Osteoblast (primary cell): ENCODE measurements at regions not wholly inside any gene's neighbourhood (a gene's known extent, or its start where the extent isn't known, plus 50 kb on each side); places are given as distances from the start of the nearest gene placed in this dataset.
A peak's percentile ranks its signal among the peaks of the same experiment; 100 is the strongest.

Experiments
- DNase-seq: peaks from one replicate; pipeline ENCODE4 v3.0.0; 2011; ENCODE audit warnings: low spot score, mixed read lengths; ENCODE audit not compliant: insufficient read length; ENCODE audit errors: missing footprints
- H2AFZ ChIP-seq: 2 replicates; pipeline ENCODE4 v1.6.0; 2011; ENCODE audit warnings: mild to moderate bottlenecking, low read length
- H3K27ac ChIP-seq: 2 replicates; pipeline ENCODE4 v1.5.1; 2011; ENCODE audit warnings: mild to moderate bottlenecking, low read depth, low read length, moderate library complexity
- H3K27me3 ChIP-seq: 2 replicates; pipeline ENCODE4 v1.6.0; 2012; ENCODE audit warnings: mild to moderate bottlenecking, control low read depth, inconsistent platforms, low read length, moderate library complexity; ENCODE audit not compliant: insufficient read depth
- H3K36me3 ChIP-seq: 2 replicates; pipeline ENCODE4 v1.5.1; 2011; ENCODE audit warnings: mild to moderate bottlenecking, low read length, control low read depth, moderate library complexity; ENCODE audit not compliant: insufficient read depth
- H3K4me1 ChIP-seq: 2 replicates; pipeline ENCODE4 v1.5.1; 2011; ENCODE audit warnings: mild to moderate bottlenecking, low read length, control low read depth, moderate library complexity; ENCODE audit not compliant: insufficient read depth
- H3K4me2 ChIP-seq: 2 replicates; pipeline ENCODE4 v1.6.0; 2011; ENCODE audit warnings: mild to moderate bottlenecking, low read length; ENCODE audit not compliant: insufficient read depth
- H3K4me3 ChIP-seq: fragments of 200-600 bp; sonication (generic); 3 replicates; pipeline ENCODE4 v1.5.1; 2012; ENCODE audit warnings: mild to moderate bottlenecking, low read length, inconsistent platforms; ENCODE audit not compliant: insufficient read depth
- H3K79me2 ChIP-seq: 2 replicates; pipeline ENCODE4 v1.6.0; 2012; ENCODE audit warnings: mild to moderate bottlenecking, low read length, control low read depth, inconsistent platforms; ENCODE audit not compliant: insufficient read depth
- H3K9me3 ChIP-seq: 2 replicates; pipeline ENCODE4 v1.5.1; 2011; ENCODE audit warnings: low read depth, low read length, control low read depth
- H4K20me1 ChIP-seq: 2 replicates; pipeline ENCODE4 v1.6.0; 2012; ENCODE audit warnings: mild to moderate bottlenecking, low read length, control low read depth; ENCODE audit not compliant: insufficient read depth
- TF ChIP-seq, protein P1 (sequence below): IDR thresholded peaks from 2 replicates; pipeline ENCODE4 v1.5.1; 2011; ENCODE audit warnings: mild to moderate bottlenecking, low read depth, low read length, moderate library complexity; ENCODE audit errors: extremely low read depth

DNA sequence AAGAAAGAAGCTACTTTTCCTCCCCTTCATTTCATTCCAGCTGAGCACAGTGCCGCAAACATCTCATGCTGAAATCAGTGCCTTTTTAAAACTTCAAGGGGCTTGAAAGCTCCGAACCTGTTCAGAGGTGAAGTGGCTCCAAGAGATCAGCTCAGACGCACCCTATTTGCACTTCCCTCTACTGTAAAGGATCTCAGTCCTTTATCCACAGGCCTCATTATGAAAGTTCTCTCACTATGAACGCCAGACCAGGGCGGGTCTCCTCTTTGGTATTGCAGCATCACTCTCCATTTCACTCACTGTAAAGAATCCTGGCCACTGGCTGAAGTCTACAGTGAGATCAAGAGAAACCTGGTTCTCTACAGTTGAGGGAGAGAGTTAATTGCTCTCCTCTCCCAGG is 232.7 kb upstream of the POU3F2 start:
- H2AFZ ChIP-seq = no peak overlapping the region
- no peak overlapping the region for H3K27ac ChIP-seq
- TF ChIP-seq, protein P1, sequence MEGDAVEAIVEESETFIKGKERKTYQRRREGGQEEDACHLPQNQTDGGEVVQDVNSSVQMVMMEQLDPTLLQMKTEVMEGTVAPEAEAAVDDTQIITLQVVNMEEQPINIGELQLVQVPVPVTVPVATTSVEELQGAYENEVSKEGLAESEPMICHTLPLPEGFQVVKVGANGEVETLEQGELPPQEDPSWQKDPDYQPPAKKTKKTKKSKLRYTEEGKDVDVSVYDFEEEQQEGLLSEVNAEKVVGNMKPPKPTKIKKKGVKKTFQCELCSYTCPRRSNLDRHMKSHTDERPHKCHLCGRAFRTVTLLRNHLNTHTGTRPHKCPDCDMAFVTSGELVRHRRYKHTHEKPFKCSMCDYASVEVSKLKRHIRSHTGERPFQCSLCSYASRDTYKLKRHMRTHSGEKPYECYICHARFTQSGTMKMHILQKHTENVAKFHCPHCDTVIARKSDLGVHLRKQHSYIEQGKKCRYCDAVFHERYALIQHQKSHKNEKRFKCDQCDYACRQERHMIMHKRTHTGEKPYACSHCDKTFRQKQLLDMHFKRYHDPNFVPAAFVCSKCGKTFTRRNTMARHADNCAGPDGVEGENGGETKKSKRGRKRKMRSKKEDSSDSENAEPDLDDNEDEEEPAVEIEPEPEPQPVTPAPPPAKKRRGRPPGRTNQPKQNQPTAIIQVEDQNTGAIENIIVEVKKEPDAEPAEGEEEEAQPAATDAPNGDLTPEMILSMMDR = no peak
- H3K4me3 ChIP-seq = no peak overlapping the region
- no peaks in the 10 kb centered on the region for H3K79me2 ChIP-seq
- no peaks in the 10 kb centered on the region for H3K4me1 ChIP-seq
- H3K36me3 ChIP-seq = no peaks in the 10 kb centered on the region
- no peaks in the 10 kb centered on the region for H4K20me1 ChIP-seq
- H3K27me3 ChIP-seq = no peaks in the 10 kb centered on the region
- no peak for DNase-seq
- no peak overlapping the region for H3K4me2 ChIP-seq
- no peaks in the 10 kb centered on the region for H3K9me3 ChIP-seq

GRCh38 chr6:98605705-98606104 is 228.7 kb upstream of the POU3F2 start:
- Histone ChIP-seq H4K20me1 (no peaks in the 10 kb centered on the region), H3K4me2 (no peak overlapping the region), H3K27ac (no peak overlapping the region), H3K9me3 (no peaks in the 10 kb centered on the region), H2AFZ (no peak overlapping the region), H3K4me3 (no peak overlapping the region), H3K79me2 (no peaks in the 10 kb centered on the region), H3K36me3 (no peaks in the 10 kb centered on the region), H3K27me3 (no peaks in the 10 kb centered on the region), H3K4me1 (no peaks in the 10 kb centered on the region)
- TF ChIP-seq, protein P1 = no peak
- no peak for DNase-seq

DNA sequence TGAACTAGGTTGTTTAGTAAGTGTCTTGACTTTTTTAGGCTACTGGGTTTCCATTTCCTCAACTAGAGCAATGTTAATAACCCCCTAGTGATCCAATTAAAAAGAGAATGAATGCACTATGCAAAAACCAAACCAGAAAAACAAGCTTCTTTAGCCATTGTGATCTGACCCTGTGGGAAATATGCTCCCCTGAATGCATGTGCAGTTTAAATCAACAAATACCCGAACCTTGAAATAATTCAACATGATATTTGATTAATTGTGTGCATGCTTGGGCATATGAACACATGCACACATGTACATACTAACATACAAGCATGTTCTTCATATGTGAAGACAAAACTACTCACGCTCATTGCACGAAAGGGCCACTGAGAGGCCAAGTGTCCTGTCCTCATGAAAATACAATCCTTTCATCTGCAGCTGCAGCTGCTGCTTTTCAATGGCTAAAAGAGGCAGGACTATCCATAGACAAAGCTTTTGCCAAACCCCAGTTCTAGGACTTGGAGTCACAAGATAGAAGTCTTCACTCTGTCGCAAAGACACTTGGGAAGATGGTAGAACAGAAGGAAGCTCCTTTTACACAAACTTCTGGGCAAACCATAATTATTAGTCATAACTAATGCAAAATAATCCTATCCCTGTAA is 207.1 kb upstream of the POU3F2 start:
- no peaks in the 10 kb centered on the region for H3K9me3 ChIP-seq
- DNase-seq = no peak
- TF ChIP-seq, protein P1 = no peak
- H2AFZ ChIP-seq = no peak overlapping the region
- no peaks in the 10 kb centered on the region for H4K20me1 ChIP-seq
- no peaks in the 10 kb centered on the region for H3K4me1 ChIP-seq
- no peak overlapping the region for H3K4me3 ChIP-seq
- H3K79me2 ChIP-seq = no peaks in the 10 kb centered on the region
- no peak overlapping the region for H3K27ac ChIP-seq
- no peaks in the 10 kb centered on the region for H3K27me3 ChIP-seq
- no peaks in the 10 kb centered on the region for H3K36me3 ChIP-seq
- no peak overlapping the region for H3K4me2 ChIP-seq

DNA sequence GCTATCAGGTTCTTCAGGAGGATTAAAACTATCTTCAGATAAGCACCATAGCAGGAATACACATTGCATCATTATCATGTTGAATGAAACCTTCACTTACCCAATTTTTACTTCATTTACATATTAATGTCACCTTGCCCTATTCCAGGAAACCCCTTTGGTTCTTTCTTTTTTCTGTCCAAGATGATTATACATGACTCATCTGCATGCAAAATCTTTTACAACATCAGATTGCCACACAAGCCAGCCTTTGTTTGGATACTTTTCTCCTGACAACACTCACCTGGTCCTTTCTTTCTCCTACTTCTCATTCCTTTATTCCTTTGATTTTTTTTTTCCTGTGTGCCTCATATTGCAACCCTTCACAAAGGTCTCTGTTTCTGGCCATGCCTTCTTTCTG is 200.5 kb upstream of the POU3F2 start:
- Histone ChIP-seq H3K4me1 (no peaks in the 10 kb centered on the region), H3K4me3 (no peak overlapping the region), H3K4me2 (no peak overlapping the region), H3K9me3 (no peaks in the 10 kb centered on the region), H3K36me3 (no peaks in the 10 kb centered on the region), H2AFZ (no peak overlapping the region), H3K27ac (no peak overlapping the region), H3K79me2 (no peaks in the 10 kb centered on the region), H4K20me1 (no peaks in the 10 kb centered on the region), H3K27me3 (no peaks in the 10 kb centered on the region)
- DNase-seq = peak; percentile 2
- TF ChIP-seq, protein P1 = no peak
